Esophagus squamous epithelium (tissue), 4 donors: ENCODE measurements at regions not wholly inside any gene's neighbourhood (a gene's known extent, or its start where the extent isn't known, plus 50 kb on each side); places are given as distances from the start of the nearest gene placed in this dataset.

Experiments
- POLR2A ChIP-seq, 4 donors: fragments of 450-650 bp; IDR thresholded peaks; one replicate each; pipeline ENCODE4 v1.6.1; 2017; ENCODE audit warnings: antibody characterized with exemption in 4 of 4, mild to moderate bottlenecking in 4 of 4, moderate library complexity in 3 of 4
- TF ChIP-seq, protein P1 (sequence below), 6 experiments: fragments of 450-650 bp in 4 of 6; fragments of 200-600 bp in 2 of 6; sonication (generic) in 2 of 6; IDR thresholded peaks; one replicate each; pipeline ENCODE4 v1.5.1; 2016 to 2019; ENCODE audit warnings: antibody characterized with exemption in 6 of 6, mild to moderate bottlenecking in 4 of 6, moderate library complexity in 4 of 6

DNA sequence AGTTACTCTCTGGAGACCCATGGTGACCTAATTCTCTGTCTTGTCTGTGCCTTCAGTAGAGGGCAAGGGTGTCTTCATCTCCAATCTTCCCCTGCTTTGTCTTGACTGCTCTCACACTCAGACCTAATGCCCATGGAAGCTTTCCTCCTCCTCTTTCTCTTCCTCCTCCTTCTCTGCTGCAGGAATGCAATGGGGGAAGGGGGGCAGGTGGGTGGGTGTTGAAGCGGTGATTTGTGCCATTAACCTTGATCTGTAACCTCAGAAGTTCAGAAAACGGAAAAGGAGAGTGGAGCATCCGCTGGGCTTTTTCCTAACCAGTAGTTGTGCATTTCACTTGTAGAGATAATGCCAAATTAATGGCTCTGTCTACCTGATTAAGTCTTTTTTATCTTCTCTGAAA lies 172.3 kb upstream of the CDH11 start:
- TF ChIP-seq, protein P1, sequence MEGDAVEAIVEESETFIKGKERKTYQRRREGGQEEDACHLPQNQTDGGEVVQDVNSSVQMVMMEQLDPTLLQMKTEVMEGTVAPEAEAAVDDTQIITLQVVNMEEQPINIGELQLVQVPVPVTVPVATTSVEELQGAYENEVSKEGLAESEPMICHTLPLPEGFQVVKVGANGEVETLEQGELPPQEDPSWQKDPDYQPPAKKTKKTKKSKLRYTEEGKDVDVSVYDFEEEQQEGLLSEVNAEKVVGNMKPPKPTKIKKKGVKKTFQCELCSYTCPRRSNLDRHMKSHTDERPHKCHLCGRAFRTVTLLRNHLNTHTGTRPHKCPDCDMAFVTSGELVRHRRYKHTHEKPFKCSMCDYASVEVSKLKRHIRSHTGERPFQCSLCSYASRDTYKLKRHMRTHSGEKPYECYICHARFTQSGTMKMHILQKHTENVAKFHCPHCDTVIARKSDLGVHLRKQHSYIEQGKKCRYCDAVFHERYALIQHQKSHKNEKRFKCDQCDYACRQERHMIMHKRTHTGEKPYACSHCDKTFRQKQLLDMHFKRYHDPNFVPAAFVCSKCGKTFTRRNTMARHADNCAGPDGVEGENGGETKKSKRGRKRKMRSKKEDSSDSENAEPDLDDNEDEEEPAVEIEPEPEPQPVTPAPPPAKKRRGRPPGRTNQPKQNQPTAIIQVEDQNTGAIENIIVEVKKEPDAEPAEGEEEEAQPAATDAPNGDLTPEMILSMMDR (IDR thresholded peaks at IDR 0.05) = no peak
- no peak for TF ChIP-seq POLR2A (IDR thresholded peaks at IDR 0.05)
